ENCODE measurements at regions not wholly inside any gene's neighbourhood (a gene's known extent, or its start where the extent isn't known, plus 50 kb on each side); places are given as distances from the start of the nearest gene placed in this dataset.

DNA sequence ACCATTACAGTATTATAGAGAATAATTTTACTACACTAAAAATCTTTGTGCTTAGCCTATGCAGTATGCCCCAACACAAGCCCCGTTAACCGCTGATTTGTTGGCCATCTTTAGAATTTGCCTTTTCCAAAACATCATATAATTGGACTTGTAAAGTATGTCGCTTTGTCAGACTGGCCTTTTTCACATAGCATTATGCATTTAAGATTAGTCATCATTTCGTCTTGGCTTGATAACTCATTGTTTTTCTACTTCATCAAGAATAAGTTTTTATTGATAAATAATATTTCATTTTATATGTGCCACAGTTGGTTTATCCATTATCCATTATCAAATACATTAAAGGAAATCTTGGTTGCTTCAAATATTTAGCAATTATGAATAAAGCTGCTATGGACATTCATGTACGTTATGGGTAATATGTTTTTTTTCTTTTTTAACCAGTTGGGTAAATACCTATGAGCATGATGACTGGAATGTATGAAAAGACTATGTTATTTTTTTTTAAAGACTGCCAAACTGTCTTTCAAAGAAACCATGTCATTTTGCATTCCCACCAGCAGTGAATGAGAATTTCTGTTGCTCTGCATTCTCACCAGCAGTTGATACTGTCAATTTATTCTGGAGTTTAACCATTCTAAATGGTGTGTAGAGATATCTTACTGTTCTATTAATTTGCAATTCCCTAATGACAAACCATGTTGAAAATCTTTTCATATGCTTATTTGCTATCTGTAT lies 273.1 kb upstream of the KCND2 start:
- TF ChIP-seq POLR2AphosphoS5 (IDR thresholded peaks at IDR 0.05; ENCODE audit: borderline replicate concordance, low read depth, low read length) (no peak), FOXP2 (optimal IDR thresholded peaks at IDR 0.05; ENCODE audit: control extremely low read depth, extremely low read length, insufficient read depth) (no peak)
